Osteoblast (primary cell): ENCODE measurements at regions not wholly inside any gene's neighbourhood (a gene's known extent, or its start where the extent isn't known, plus 50 kb on each side); places are given as distances from the start of the nearest gene placed in this dataset.
A peak's percentile ranks its signal among the peaks of the same experiment; 100 is the strongest.

Source experiments
- DNase-seq: peaks from one replicate; pipeline ENCODE4 v3.0.0; 2011; ENCODE audit warnings: low spot score, mixed read lengths; ENCODE audit not compliant: insufficient read length; ENCODE audit errors: missing footprints
- H2AFZ ChIP-seq: 2 replicates; pipeline ENCODE4 v1.6.0; 2011; ENCODE audit warnings: mild to moderate bottlenecking, low read length
- H3K27ac ChIP-seq: 2 replicates; pipeline ENCODE4 v1.5.1; 2011; ENCODE audit warnings: mild to moderate bottlenecking, low read depth, low read length, moderate library complexity
- H3K27me3 ChIP-seq: 2 replicates; pipeline ENCODE4 v1.6.0; 2012; ENCODE audit warnings: mild to moderate bottlenecking, control low read depth, inconsistent platforms, low read length, moderate library complexity; ENCODE audit not compliant: insufficient read depth
- H3K36me3 ChIP-seq: 2 replicates; pipeline ENCODE4 v1.5.1; 2011; ENCODE audit warnings: mild to moderate bottlenecking, low read length, control low read depth, moderate library complexity; ENCODE audit not compliant: insufficient read depth
- H3K4me1 ChIP-seq: 2 replicates; pipeline ENCODE4 v1.5.1; 2011; ENCODE audit warnings: mild to moderate bottlenecking, low read length, control low read depth, moderate library complexity; ENCODE audit not compliant: insufficient read depth
- H3K4me2 ChIP-seq: 2 replicates; pipeline ENCODE4 v1.6.0; 2011; ENCODE audit warnings: mild to moderate bottlenecking, low read length; ENCODE audit not compliant: insufficient read depth
- H3K4me3 ChIP-seq: fragments of 200-600 bp; sonication (generic); 3 replicates; pipeline ENCODE4 v1.5.1; 2012; ENCODE audit warnings: mild to moderate bottlenecking, low read length, inconsistent platforms; ENCODE audit not compliant: insufficient read depth
- H3K79me2 ChIP-seq: 2 replicates; pipeline ENCODE4 v1.6.0; 2012; ENCODE audit warnings: mild to moderate bottlenecking, low read length, control low read depth, inconsistent platforms; ENCODE audit not compliant: insufficient read depth
- H3K9me3 ChIP-seq: 2 replicates; pipeline ENCODE4 v1.5.1; 2011; ENCODE audit warnings: low read depth, low read length, control low read depth
- H4K20me1 ChIP-seq: 2 replicates; pipeline ENCODE4 v1.6.0; 2012; ENCODE audit warnings: mild to moderate bottlenecking, low read length, control low read depth; ENCODE audit not compliant: insufficient read depth
- TF ChIP-seq, protein P1 (sequence below): IDR thresholded peaks from 2 replicates; pipeline ENCODE4 v1.5.1; 2011; ENCODE audit warnings: mild to moderate bottlenecking, low read depth, low read length, moderate library complexity; ENCODE audit errors: extremely low read depth

DNA sequence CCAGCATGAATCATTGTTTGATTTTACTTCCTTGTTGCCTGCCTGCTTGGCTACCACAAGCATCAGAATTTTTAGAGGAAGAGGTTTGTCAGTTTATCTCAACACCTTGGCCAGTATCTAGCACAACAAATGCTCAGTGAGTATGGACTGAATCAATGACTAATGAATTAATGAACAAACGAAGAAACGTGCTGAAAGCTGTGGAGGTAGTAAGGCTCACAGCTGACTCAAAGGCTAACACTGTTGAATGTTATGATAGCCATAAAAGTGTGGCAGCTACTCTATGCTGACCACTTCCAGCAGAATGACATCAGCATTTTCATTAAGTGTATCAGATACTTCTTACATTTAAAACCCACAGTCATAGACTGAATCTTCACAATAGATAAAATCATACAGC, 543.4 kb downstream of the IRS1 start:
- H3K4me2 ChIP-seq, result peak overlapping the region; percentile 43
- H3K79me2 ChIP-seq, result no peaks in the 10 kb centered on the region
- H3K27ac ChIP-seq, result peak overlapping the region; percentile 45
- no peaks in the 10 kb centered on the region for H3K36me3 ChIP-seq
- H4K20me1 ChIP-seq, result no peaks in the 10 kb centered on the region
- peak overlapping the region; percentile 52 for H2AFZ ChIP-seq
- TF ChIP-seq, protein P1, sequence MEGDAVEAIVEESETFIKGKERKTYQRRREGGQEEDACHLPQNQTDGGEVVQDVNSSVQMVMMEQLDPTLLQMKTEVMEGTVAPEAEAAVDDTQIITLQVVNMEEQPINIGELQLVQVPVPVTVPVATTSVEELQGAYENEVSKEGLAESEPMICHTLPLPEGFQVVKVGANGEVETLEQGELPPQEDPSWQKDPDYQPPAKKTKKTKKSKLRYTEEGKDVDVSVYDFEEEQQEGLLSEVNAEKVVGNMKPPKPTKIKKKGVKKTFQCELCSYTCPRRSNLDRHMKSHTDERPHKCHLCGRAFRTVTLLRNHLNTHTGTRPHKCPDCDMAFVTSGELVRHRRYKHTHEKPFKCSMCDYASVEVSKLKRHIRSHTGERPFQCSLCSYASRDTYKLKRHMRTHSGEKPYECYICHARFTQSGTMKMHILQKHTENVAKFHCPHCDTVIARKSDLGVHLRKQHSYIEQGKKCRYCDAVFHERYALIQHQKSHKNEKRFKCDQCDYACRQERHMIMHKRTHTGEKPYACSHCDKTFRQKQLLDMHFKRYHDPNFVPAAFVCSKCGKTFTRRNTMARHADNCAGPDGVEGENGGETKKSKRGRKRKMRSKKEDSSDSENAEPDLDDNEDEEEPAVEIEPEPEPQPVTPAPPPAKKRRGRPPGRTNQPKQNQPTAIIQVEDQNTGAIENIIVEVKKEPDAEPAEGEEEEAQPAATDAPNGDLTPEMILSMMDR, result no peak
- peaks cover 12% of the 10 kb centered on the region for H3K4me1 ChIP-seq
- H3K9me3 ChIP-seq, result no peaks in the 10 kb centered on the region
- peak; percentile 11 for DNase-seq
- no peak overlapping the region for H3K4me3 ChIP-seq
- H3K27me3 ChIP-seq, result no peaks in the 10 kb centered on the region

DNA sequence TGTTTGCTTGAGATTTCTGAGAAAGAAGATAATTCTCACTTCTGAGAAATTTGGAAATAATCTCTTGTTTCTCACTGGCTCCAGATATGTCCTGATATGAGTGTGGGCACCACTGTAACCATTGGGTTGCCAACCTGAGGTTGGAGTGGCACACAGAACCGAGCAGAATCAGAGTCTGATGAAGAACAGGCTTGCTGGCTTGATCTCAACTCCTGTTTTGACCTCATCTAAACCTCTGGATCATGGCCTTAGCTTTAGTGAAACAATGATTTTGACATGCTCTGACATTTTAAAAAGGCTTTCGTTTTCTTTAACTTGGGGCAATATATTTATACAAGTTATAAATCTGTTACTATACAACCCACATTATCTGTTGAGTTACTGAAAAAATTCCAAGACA, 548.0 kb downstream of the IRS1 start:
- TF ChIP-seq, protein P1, result no peak
- Histone ChIP-seq H3K4me1 (peaks cover 6% of the 10 kb centered on the region), H4K20me1 (no peaks in the 10 kb centered on the region), H3K4me2 (no peak overlapping the region), H3K27me3 (no peaks in the 10 kb centered on the region), H2AFZ (no peak overlapping the region), H3K27ac (no peak overlapping the region), H3K36me3 (no peaks in the 10 kb centered on the region), H3K4me3 (no peak overlapping the region), H3K9me3 (no peaks in the 10 kb centered on the region), H3K79me2 (no peaks in the 10 kb centered on the region)
- DNase-seq, result no peak

DNA sequence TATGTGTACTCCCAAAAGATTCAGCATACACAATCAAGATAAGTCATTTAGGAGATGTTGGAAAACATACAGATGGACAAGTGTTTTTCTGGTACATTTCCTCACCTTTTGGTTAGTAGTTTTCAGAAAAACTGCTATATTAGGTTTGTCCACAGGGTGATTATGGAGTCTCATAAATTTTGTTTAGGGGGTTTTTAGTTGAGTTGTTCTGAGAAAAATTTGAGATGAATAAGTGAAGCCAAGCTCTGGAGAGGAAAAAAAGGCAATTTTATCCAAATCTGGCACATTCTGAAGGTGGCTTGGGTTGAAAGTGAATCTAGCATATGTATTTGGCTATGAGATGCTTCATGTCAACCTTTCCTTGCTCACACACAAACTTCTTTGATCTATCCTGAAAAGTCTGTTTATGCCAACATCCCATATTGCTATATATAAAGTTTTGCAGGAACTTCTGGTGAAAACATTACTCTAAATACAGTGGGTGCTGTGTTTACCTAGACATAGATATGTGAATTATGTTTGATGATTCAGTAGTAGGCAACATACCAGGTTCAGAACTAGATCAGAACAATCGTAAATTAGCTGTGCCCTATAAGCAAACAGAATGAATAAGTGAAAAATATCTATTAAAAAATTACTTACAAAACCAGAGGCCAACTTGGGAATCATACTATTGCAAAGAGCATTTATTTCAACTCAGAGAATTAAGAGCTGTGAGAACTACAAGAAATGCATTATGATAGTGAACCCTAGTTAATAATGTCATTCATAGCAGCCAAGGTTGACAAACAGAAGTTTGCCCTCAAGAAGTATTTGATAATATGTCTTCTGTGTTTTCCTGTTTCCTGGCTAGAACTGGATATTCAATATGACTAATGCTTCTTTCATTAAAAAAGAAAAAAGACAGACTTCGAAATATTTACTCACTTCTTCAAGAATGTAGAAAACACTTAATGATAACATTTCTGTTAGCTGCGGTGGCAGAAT, 552.0 kb downstream of the IRS1 start:
- no peak overlapping the region for H3K4me2 ChIP-seq
- H2AFZ ChIP-seq, result no peak overlapping the region
- H3K79me2 ChIP-seq, result no peaks in the 10 kb centered on the region
- no peaks in the 10 kb centered on the region for H3K27me3 ChIP-seq
- TF ChIP-seq, protein P1, result peak; percentile 7
- H3K36me3 ChIP-seq, result no peaks in the 10 kb centered on the region
- no peak overlapping the region for H3K4me3 ChIP-seq
- H3K4me1 ChIP-seq, result no peaks in the 10 kb centered on the region
- no peaks in the 10 kb centered on the region for H3K9me3 ChIP-seq
- peak; percentile 31 for DNase-seq
- no peaks in the 10 kb centered on the region for H4K20me1 ChIP-seq
- no peak overlapping the region for H3K27ac ChIP-seq

DNA sequence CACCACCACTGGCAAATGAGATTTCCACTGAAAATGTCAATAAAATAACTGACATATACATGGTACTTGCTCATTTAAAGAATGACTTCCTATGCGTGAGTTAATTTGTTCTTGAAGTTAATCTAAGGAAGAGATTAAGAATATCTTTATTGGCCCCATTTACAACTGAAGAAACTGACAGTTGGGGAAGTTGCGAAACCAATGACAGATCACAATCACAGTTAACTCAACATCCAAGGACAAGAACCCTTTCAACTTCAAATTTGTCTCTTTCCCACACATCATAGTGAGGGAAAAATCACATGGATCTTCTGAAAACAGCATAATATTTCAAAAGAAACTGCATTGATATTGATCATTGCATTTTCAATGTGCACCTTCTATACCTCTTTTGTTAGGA, 565.4 kb downstream of the IRS1 start:
- Histone ChIP-seq H3K27ac (no peak overlapping the region), H3K9me3 (no peaks in the 10 kb centered on the region), H3K27me3 (no peaks in the 10 kb centered on the region), H3K36me3 (no peaks in the 10 kb centered on the region), H3K4me3 (no peak overlapping the region), H2AFZ (no peak overlapping the region), H3K4me1 (no peaks in the 10 kb centered on the region), H4K20me1 (no peaks in the 10 kb centered on the region), H3K4me2 (no peak overlapping the region), H3K79me2 (no peaks in the 10 kb centered on the region)
- DNase-seq, result no peak
- TF ChIP-seq, protein P1, result no peak
